K562 (cell line): ENCODE measurements at regions not wholly inside any gene's neighbourhood (a gene's known extent, or its start where the extent isn't known, plus 50 kb on each side); places are given as distances from the start of the nearest gene placed in this dataset.

ENCODE experiments used
- CTCF ChIP-seq, 3 experiments: IDR thresholded peaks in 2 of 3; conservative IDR thresholded peaks in 1 of 3; 2 replicates each; pipeline ENCODE4 v1.5.1; 2011 to 2012; ENCODE audit warnings: low read length in 3 of 3, mild to moderate bottlenecking in 3 of 3, control low read depth in 2 of 3, improper control_type of control experiment in 1 of 3, inconsistent platforms in 1 of 3, low read depth in 1 of 3, mixed read lengths in 1 of 3, moderate library complexity in 1 of 3; ENCODE audit not compliant: insufficient read depth in 2 of 3
- DACH1 ChIP-seq: fragments of 450-650 bp; IDR thresholded peaks from 2 replicates; pipeline ENCODE4 v1.6.1; 2018; ENCODE audit not compliant: partially characterized antibody
- SP1 ChIP-seq: sonication (generic); formaldehyde crosslinking; IDR thresholded peaks from 2 replicates; pipeline ENCODE4 v1.8.1; 2022; ENCODE audit warnings: mild to moderate bottlenecking, missing genetic modification reagents
- SRSF1 ChIP-seq: fragments of 200-400 bp; formaldehyde crosslinking; IDR thresholded peaks from 2 replicates; pipeline ENCODE4 v1.6.1; 2017; ENCODE audit warnings: mild to moderate bottlenecking, low read depth, low read length, moderate library complexity

GRCh38 chr3:34283751-34284150 is 485.3 kb downstream of the PDCD6IP start:
- TF ChIP-seq SRSF1 = no peak
- TF ChIP-seq SP1 (CRISPR knock-in tag) = no peak
- no peak for TF ChIP-seq CTCF (IDR thresholded peaks at IDR 0.05 in 2 of 3, conservative IDR thresholded peaks at IDR 0.05 in 1 of 3; ENCODE audit: insufficient read depth in 2 of 3, low read depth in 1 of 3, low read length in 3 of 3)
- no peak for TF ChIP-seq DACH1
